Posterior cingulate gyrus (tissue), 11 donors: ENCODE measurements at regions not wholly inside any gene's neighbourhood (a gene's known extent, or its start where the extent isn't known, plus 50 kb on each side); places are given as distances from the start of the nearest gene placed in this dataset.
"Not testable (repeated sequence)": the region's sequence is repeated elsewhere in the genome, so short reads cannot be mapped to it uniquely, and the experiment has no call there.

Experiments used
- DNase-seq, 10 donors: peaks; one replicate each; pipeline versions ENCODE4 v3.0.0 to v3.0.0-alpha.2; 2020 to 2021; ENCODE audit warnings: mixed read lengths in 3 of 10
- intact Hi-C: fragments of 100-400 bp; cut with DNase I; formaldehyde crosslinking; loops from one replicate; pipeline ENCODE4 v1.15.1; 2023

GRCh38 chr7:16933296-16934279, 51.8 kb upstream of the AGR3 start:
- no peak for DNase-seq
- intact Hi-C loops: no loop called here

GRCh38 chr7:16934722-16935340, 53.0 kb upstream of the AGR3 start:
- intact Hi-C loops: no loop called here
- DNase-seq: no peak

- intact Hi-C loops: no loop called here
- DNase-seq: no peak
Observed at GRCh38 chr7:16935341-16935735, 53.6 kb upstream of the AGR3 start.

GRCh38 chr7:16936626-16937422, 55.0 kb upstream of the AGR3 start:
- no peak for DNase-seq
- intact Hi-C loops: no loop called here

- DNase-seq: no peak
- intact Hi-C loops: no loop called here
Observed at GRCh38 chr7:16939161-16939560, 57.4 kb upstream of the AGR3 start.

GRCh38 chr7:16940776-16941175, 59.0 kb upstream of the AGR3 start:
- DNase-seq: no peak
- intact Hi-C loops: no loop called here

- intact Hi-C loops: no loop called here
- DNase-seq: peak in 1 of 10 donors; percentile 79
Observed at GRCh38 chr7:16942929-16943509, 61.2 kb upstream of the AGR3 start.

- no peak for DNase-seq
- intact Hi-C loops: no loop called here
Observed at GRCh38 chr7:16944936-16945335, 63.2 kb upstream of the AGR3 start.

- intact Hi-C loops: no loop called here
- DNase-seq: no peak
Observed at GRCh38 chr7:16945372-16945771, 63.6 kb upstream of the AGR3 start.

GRCh38 chr7:16948110-16948509, 66.3 kb upstream of the AGR3 start:
- DNase-seq, intact Hi-C loops: not testable (repeated sequence)

GRCh38 chr7:16951483-16952080, 69.8 kb upstream of the AGR3 start:
- no peak for DNase-seq
- intact Hi-C loops: no loop called here

- DNase-seq: no peak
- intact Hi-C loops: no loop called here
Observed at GRCh38 chr7:16954321-16954720, 72.5 kb upstream of the AGR3 start.

GRCh38 chr7:16958724-16959123, 76.9 kb upstream of the AGR3 start:
- intact Hi-C loops: no loop called here

GRCh38 chr7:16960337-16960965, 78.7 kb upstream of the AGR3 start:
- intact Hi-C loops: no loop called here
- no peak for DNase-seq

More at GRCh38 chr7:16958724-16959123, 76.9 kb upstream of the AGR3 start:
- no peak for DNase-seq

GRCh38 chr7:16961641-16962040, 79.9 kb upstream of the AGR3 start:
- no peak for DNase-seq
- intact Hi-C loops: no loop called here

- DNase-seq: no peak
- intact Hi-C loops: no loop called here
Observed at GRCh38 chr7:16963044-16963443, 81.3 kb upstream of the AGR3 start.

GRCh38 chr7:16965697-16966096, 83.9 kb upstream of the AGR3 start:
- DNase-seq, intact Hi-C loops: not testable (repeated sequence)

- no peak for DNase-seq
- intact Hi-C loops: no loop called here
Observed at GRCh38 chr7:16967300-16967811, 85.6 kb upstream of the AGR3 start.

GRCh38 chr7:16970732-16971482, 89.1 kb upstream of the AGR3 start:
- no peak for DNase-seq
- intact Hi-C loops: no loop called here
